Fibroblast of mammary gland (primary cell): ENCODE measurements at regions not wholly inside any gene's neighbourhood (a gene's known extent, or its start where the extent isn't known, plus 50 kb on each side); places are given as distances from the start of the nearest gene placed in this dataset.

Experiments used
- DNase-seq: peaks from one replicate; pipeline ENCODE4 v3.0.0-alpha.2; 2010; ENCODE audit warnings: low read depth
- H3K4me3 ChIP-seq: 2 replicates; pipeline ENCODE4 v1.5.1; 2011; ENCODE audit warnings: low read depth, mild to moderate bottlenecking, low read length, moderate library complexity; ENCODE audit not compliant: control insufficient read depth
- CTCF ChIP-seq: conservative IDR thresholded peaks from 2 replicates; pipeline ENCODE4 v1.5.1; 2011; ENCODE audit warnings: low read depth, low read length, inconsistent platforms; ENCODE audit not compliant: control insufficient read depth, insufficient read depth

GRCh38 chr15:91552555-91552954 is 301.0 kb upstream of the SLCO3A1 start:
- H3K4me3 ChIP-seq, result no peak overlapping the region
- TF ChIP-seq CTCF, result no peak
- DNase-seq, result no peak

GRCh38 chr15:91553196-91553854 is 300.2 kb upstream of the SLCO3A1 start:
- no peak for TF ChIP-seq CTCF
- no peak for DNase-seq
- H3K4me3 ChIP-seq, result no peak overlapping the region

- no peak overlapping the region for H3K4me3 ChIP-seq
- peak; percentile 24 for DNase-seq
- TF ChIP-seq CTCF, result no peak
These were observed 298.2 kb upstream of the SLCO3A1 start for GRCh38 chr15:91555312-91555711.

- H3K4me3 ChIP-seq, result no peak overlapping the region
- DNase-seq, result no peak
- TF ChIP-seq CTCF, result no peak
These were observed 296.6 kb upstream of the SLCO3A1 start for GRCh38 chr15:91556926-91557325.

GRCh38 chr15:91559066-91559465 is 294.4 kb upstream of the SLCO3A1 start:
- TF ChIP-seq CTCF, result no peak
- H3K4me3 ChIP-seq, result no peak overlapping the region
- no peak for DNase-seq

- TF ChIP-seq CTCF, result no peak
- no peak overlapping the region for H3K4me3 ChIP-seq
- peak; percentile 99 for DNase-seq
These were observed 292.0 kb upstream of the SLCO3A1 start for GRCh38 chr15:91561371-91562100.
